ENCODE measurements at regions not wholly inside any gene's neighbourhood (a gene's known extent, or its start where the extent isn't known, plus 50 kb on each side); places are given as distances from the start of the nearest gene placed in this dataset.

DNA sequence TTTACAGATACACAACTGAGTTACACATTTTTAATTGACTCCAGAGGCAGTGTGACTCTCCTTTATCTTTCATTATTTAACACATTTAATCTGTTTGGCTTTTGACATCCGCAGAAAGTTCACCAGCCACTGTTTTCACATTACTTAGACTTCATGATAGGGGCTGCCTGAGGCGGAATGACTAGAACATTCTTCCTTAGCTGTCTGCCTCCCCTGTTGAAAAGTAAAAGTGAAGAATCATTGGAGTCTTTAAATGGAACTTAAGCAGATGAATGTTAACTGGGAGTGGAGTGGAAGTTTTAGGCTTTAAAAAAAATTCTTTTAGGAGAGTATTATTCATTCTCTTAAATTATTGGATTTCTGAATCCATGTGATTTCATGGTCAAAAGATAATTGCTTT is 229.2 kb upstream of the MTNR1B start:
- no peak for DNase-seq (ENCODE audit: low spot score in 2 of 2)
- intact Hi-C loops (cut with DNase I; ENCODE audit: low total_unique reads) = no loop called here
- 34 to 56% methylated on average over 2 of the region's 2 CpGs for WGBS, 2 donors
- H3K4me3 ChIP-seq (ENCODE audit: low read depth, poor library complexity, severe bottlenecking) = no peak overlapping the region
- TF ChIP-seq, protein P1, sequence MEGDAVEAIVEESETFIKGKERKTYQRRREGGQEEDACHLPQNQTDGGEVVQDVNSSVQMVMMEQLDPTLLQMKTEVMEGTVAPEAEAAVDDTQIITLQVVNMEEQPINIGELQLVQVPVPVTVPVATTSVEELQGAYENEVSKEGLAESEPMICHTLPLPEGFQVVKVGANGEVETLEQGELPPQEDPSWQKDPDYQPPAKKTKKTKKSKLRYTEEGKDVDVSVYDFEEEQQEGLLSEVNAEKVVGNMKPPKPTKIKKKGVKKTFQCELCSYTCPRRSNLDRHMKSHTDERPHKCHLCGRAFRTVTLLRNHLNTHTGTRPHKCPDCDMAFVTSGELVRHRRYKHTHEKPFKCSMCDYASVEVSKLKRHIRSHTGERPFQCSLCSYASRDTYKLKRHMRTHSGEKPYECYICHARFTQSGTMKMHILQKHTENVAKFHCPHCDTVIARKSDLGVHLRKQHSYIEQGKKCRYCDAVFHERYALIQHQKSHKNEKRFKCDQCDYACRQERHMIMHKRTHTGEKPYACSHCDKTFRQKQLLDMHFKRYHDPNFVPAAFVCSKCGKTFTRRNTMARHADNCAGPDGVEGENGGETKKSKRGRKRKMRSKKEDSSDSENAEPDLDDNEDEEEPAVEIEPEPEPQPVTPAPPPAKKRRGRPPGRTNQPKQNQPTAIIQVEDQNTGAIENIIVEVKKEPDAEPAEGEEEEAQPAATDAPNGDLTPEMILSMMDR (IDR thresholded peaks at IDR 0.05) = no peak
- TF ChIP-seq POLR2A (IDR thresholded peaks at IDR 0.05) = no peak

DNA sequence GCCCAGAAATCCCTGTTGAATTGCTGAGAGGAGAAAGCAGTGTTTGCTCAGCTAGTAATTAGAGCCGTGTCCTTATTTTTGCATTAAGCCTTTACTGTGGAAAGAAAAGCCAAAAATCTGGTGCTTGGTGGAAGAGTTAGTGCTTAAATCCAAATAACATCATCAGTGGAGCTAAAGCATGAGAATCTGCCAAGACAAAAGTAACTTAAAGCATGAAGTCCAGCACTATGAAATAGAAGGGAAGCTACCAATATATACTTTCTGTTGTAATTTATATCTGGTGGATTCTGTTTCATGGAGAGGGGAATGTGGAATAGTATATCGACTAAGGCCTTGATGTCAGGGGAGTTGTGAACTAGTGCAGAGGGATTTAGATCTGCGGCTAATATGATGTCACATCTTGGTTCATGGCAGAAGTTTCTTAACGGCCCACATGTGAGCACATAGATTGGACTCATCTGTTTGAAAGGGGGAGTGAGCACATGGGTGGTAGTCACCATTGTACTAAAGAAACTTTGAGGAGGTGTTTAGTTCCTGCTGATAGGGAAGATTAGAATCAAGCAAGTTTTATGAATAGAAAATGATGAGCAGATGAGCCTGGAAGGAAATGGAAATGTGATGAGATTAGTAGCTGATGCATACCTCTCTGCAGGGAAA is 224.4 kb upstream of the MTNR1B start:
- 79 to 81% methylated on average over 4 of the region's 4 CpGs for WGBS, 2 donors
- no peak for DNase-seq (ENCODE audit: low spot score in 2 of 2)
- intact Hi-C loops (cut with DNase I; ENCODE audit: low total_unique reads) = no loop called here
- H3K4me3 ChIP-seq (ENCODE audit: low read depth, poor library complexity, severe bottlenecking) = no peak overlapping the region
- no peak for TF ChIP-seq POLR2A (IDR thresholded peaks at IDR 0.05)

DNA sequence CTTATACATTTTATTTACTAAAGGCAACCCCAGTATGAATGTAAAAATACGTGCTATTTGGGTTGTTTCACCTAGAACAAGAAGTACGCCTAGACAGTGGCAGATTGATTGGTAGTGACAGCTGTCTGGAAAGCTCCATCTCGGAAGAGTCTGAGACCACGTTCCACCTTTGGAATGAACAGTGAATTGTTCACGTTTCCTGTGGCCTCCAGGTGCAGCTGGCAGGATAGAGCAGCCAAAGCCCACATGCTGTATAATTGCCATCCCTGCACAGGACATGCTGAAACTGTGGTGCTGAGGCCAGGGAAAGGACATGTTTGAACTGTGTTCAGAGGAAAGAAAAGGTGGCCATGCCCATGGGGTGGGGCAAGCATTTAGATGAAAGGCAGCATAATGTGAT is 218.7 kb upstream of the MTNR1B start:
- TF ChIP-seq POLR2A (IDR thresholded peaks at IDR 0.05) = no peak
- TF ChIP-seq, protein P1 (IDR thresholded peaks at IDR 0.05) = no peak
- DNase-seq (ENCODE audit: low spot score in 2 of 2) = no peak
- WGBS, 2 donors = 46 to 56% methylated on average over 5 of the region's 5 CpGs
- intact Hi-C loops (cut with DNase I; ENCODE audit: low total_unique reads) = no loop called here
- H3K4me3 ChIP-seq (ENCODE audit: low read depth, poor library complexity, severe bottlenecking) = no peak overlapping the region

DNA sequence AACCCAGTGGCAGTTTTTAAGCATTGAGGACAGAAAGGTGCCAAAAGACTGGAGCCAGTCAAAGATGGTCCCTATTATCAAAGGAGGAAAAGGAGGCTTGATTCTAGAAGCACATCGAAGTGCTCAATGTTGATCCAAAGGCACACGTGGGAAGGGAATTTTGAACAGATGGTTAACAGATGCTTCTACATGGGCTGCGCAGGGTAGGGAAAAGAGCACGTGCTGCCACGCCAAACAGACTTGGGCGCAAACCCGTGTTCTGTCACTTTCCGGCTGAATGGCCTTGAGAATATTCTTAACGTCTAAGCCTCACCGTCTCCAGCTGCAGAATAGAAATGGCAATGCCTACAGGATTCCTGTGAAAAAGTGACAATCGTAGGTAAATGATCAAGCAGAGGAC is 217.9 kb upstream of the MTNR1B start:
- DNase-seq (ENCODE audit: low spot score in 2 of 2) = no peak
- TF ChIP-seq, protein P1 (IDR thresholded peaks at IDR 0.05) = no peak
- TF ChIP-seq POLR2A (IDR thresholded peaks at IDR 0.05) = no peak
- intact Hi-C loops (cut with DNase I; ENCODE audit: low total_unique reads) = no loop called here
- WGBS, 2 donors = 64 to 83% methylated on average over 11 of the region's 11 CpGs
- H3K4me3 ChIP-seq (ENCODE audit: low read depth, poor library complexity, severe bottlenecking) = no peak overlapping the region

DNA sequence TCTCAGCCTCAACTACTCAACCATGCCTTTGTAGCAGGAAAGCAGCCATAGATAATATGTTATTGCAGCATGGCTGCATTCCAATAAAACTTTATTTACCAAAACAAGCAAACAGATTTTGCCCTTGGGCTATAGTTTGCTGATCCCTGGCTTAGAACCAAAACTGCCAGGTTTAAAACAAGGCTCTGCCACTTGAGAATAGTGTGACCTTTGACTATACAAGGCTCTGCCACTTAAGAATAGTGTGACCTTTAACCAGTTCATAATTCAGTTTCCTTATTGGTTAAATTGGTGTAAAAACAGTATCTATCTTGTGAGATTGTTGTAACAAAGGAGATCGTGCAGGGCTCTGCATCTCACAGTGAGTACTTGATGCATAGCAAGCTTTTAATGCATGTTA is 217.3 kb upstream of the MTNR1B start:
- 74% methylated on average over 1 of the region's 1 CpG for WGBS, 2 donors
- TF ChIP-seq, protein P1 (IDR thresholded peaks at IDR 0.05) = no peak
- TF ChIP-seq POLR2A (IDR thresholded peaks at IDR 0.05) = no peak
- intact Hi-C loops (cut with DNase I; ENCODE audit: low total_unique reads) = no loop called here
- no peak for DNase-seq (ENCODE audit: low spot score in 2 of 2)
- H3K4me3 ChIP-seq (ENCODE audit: low read depth, poor library complexity, severe bottlenecking) = no peak overlapping the region

DNA sequence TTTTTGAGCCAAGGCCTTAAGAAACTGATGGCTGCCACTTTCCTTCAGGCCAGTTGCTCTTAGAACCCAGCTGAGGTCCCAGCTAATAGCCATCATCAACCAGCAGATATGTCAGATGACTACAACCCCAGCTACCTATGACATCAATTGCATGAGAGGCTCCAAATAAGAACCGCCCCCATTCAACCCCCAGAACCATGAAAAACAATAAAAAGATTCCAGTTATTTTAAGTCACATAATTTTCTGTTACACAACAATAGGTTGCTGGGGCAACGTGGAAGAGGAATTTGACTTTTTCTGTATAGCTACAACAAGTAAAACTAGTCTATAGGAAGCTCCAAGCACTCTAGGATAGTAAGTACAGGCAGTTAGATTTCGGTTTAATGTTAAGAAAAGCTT is 216.3 kb upstream of the MTNR1B start:
- intact Hi-C loops (cut with DNase I; ENCODE audit: low total_unique reads) = no loop called here
- DNase-seq (ENCODE audit: low spot score in 2 of 2) = no peak
- TF ChIP-seq, protein P1 (IDR thresholded peaks at IDR 0.05) = no peak
- no peak for TF ChIP-seq POLR2A (IDR thresholded peaks at IDR 0.05)
- 76 to 85% methylated on average over 3 of the region's 3 CpGs for WGBS, 2 donors
- no peak overlapping the region for H3K4me3 ChIP-seq (ENCODE audit: low read depth, poor library complexity, severe bottlenecking)
